ENCODE measurements at regions not wholly inside any gene's neighbourhood (a gene's known extent, or its start where the extent isn't known, plus 50 kb on each side); places are given as distances from the start of the nearest gene placed in this dataset.
"Not testable (repeated sequence)": the region's sequence is repeated elsewhere in the genome, so short reads cannot be mapped to it uniquely, and the experiment has no call there.

GRCh38 chr10:44249490-44249889 is 135.4 kb downstream of the CXCL12 start:
- POLR2A ChIA-PET, result no interaction called here
- DNase-seq (ENCODE audit: low read depth, low spot score), result no peak
- TF ChIP-seq CTCF (IDR thresholded peaks at IDR 0.05; ENCODE audit: low read depth, low read length), result no peak
- H3K27ac ChIP-seq (ENCODE audit: low read depth, low read length), result no peak overlapping the region
- H3K9me3 ChIP-seq (ENCODE audit: control insufficient read depth, insufficient read depth, low read length), result no peaks in the 10 kb centered on the region
- H3K27me3 ChIP-seq (ENCODE audit: control insufficient read depth, insufficient read depth, low read length), result peaks cover 6% of the 10 kb centered on the region
- H3K4me3 ChIP-seq (ENCODE audit: low read depth, low read length), result no peak overlapping the region
- CTCF ChIA-PET, result no interaction called here

DNA sequence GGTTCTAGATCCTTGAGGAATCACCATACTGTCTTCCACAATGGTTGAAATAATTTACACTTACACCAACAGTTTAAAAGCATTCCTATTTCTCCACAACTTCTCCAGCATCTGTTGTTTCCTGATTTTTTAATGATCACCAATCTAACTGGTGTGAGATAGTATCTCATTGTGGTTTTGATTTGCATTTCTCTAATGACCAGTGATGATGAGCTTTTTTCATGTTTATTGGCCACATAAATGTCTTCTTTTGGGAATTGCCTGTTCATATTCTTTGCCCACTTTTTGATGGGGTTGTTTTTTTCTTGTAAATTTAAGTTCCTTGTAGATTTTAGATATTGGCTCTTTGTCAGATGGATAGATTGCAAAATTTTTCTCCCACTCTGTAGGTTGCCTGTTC is 138.2 kb downstream of the CXCL12 start:
- H3K4me3 ChIP-seq (ENCODE audit: low read depth, low read length); H3K27ac ChIP-seq (ENCODE audit: low read depth, low read length); DNase-seq (ENCODE audit: low read depth, low spot score); H3K9me3 ChIP-seq (ENCODE audit: control insufficient read depth, insufficient read depth, low read length); POLR2A ChIA-PET; CTCF ChIA-PET: not testable (repeated sequence)
- peaks cover 16% of the 10 kb centered on the region for H3K27me3 ChIP-seq (ENCODE audit: control insufficient read depth, insufficient read depth, low read length)

GRCh38 chr10:44246287-44246686 is 138.6 kb downstream of the CXCL12 start:
- H3K9me3 ChIP-seq (ENCODE audit: control insufficient read depth, insufficient read depth, low read length); H3K4me3 ChIP-seq (ENCODE audit: low read depth, low read length); CTCF ChIA-PET; POLR2A ChIA-PET; DNase-seq (ENCODE audit: low read depth, low spot score); H3K27ac ChIP-seq (ENCODE audit: low read depth, low read length): not testable (repeated sequence)
- peaks cover 16% of the 10 kb centered on the region for H3K27me3 ChIP-seq (ENCODE audit: control insufficient read depth, insufficient read depth, low read length)

- ChIA-PET CTCF (no interaction called here), POLR2A (no interaction called here)
- Histone ChIP-seq H3K27ac (ENCODE audit: low read depth, low read length) (no peak overlapping the region), H3K27me3 (ENCODE audit: control insufficient read depth, insufficient read depth, low read length) (peaks cover 16% of the 10 kb centered on the region), H3K4me3 (ENCODE audit: low read depth, low read length) (no peak overlapping the region), H3K9me3 (ENCODE audit: control insufficient read depth, insufficient read depth, low read length) (no peaks in the 10 kb centered on the region)
- no peak for TF ChIP-seq CTCF (IDR thresholded peaks at IDR 0.05; ENCODE audit: low read depth, low read length)
- peak; percentile 34 for DNase-seq (ENCODE audit: low read depth, low spot score)
Measured at GRCh38 chr10:44245601-44245938, 139.3 kb downstream of the CXCL12 start.

GRCh38 chr10:44244745-44245600 is 139.9 kb downstream of the CXCL12 start:
- Histone ChIP-seq H3K27ac (ENCODE audit: low read depth, low read length) (no peak overlapping the region), H3K9me3 (ENCODE audit: control insufficient read depth, insufficient read depth, low read length) (no peaks in the 10 kb centered on the region), H3K27me3 (ENCODE audit: control insufficient read depth, insufficient read depth, low read length) (peaks cover 15% of the 10 kb centered on the region), H3K4me3 (ENCODE audit: low read depth, low read length) (no peak overlapping the region)
- ChIA-PET CTCF (no interaction called here), POLR2A (no interaction called here)
- no peak for DNase-seq (ENCODE audit: low read depth, low spot score)
- no peak for TF ChIP-seq CTCF (IDR thresholded peaks at IDR 0.05; ENCODE audit: low read depth, low read length)

DNA sequence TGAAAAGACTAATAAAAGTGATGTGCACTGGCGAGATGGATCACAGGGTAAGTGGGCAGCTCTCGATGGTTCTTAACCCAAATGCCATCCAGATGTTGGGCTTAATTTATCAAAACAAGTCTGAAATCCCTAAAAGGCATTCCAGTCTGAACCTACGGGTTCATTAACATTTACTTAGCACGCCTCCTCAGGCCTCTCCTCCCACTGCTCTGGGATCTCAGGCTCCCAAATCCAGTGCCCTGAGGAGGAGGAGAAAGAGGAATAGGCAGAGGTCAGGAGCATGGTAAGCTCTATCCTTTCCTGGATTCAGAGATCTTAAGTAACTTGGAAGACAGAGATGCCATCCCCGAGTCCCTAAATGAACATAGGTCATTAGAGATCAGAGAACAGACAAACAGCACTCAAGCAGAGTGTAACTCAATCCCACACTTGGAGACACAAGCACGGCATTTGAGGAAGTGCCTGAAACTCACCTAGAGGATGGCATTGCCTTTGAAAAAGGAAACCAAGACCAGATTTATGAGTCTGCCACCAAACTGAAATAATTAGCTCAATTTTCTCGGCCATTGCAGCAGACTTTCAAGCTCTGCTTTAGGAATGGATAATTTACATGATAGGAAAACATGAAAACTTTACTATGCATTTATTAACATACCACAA is 140.9 kb downstream of the CXCL12 start:
- DNase-seq (ENCODE audit: low read depth, low spot score), result no peak
- ChIA-PET POLR2A (no interaction called here), CTCF (no interaction called here)
- H3K9me3 ChIP-seq (ENCODE audit: control insufficient read depth, insufficient read depth, low read length), result no peaks in the 10 kb centered on the region
- H3K27ac ChIP-seq (ENCODE audit: low read depth, low read length), result no peak overlapping the region
- H3K27me3 ChIP-seq (ENCODE audit: control insufficient read depth, insufficient read depth, low read length), result peaks cover 9% of the 10 kb centered on the region
- no peak overlapping the region for H3K4me3 ChIP-seq (ENCODE audit: low read depth, low read length)
- no peak for TF ChIP-seq CTCF (IDR thresholded peaks at IDR 0.05; ENCODE audit: low read depth, low read length)
